GM18502 (cell line): ENCODE measurements at regions not wholly inside any gene's neighbourhood (a gene's known extent, or its start where the extent isn't known, plus 50 kb on each side); places are given as distances from the start of the nearest gene placed in this dataset.

ENCODE experiments used
- ATAC-seq: cut with Tn5 transposase; IDR thresholded peaks from one replicate; pipeline ENCODE4 v1.9.1; 2021; ENCODE audit warnings: mild to moderate bottlenecking; ENCODE audit not compliant: unreplicated experiment, poor library complexity

DNA sequence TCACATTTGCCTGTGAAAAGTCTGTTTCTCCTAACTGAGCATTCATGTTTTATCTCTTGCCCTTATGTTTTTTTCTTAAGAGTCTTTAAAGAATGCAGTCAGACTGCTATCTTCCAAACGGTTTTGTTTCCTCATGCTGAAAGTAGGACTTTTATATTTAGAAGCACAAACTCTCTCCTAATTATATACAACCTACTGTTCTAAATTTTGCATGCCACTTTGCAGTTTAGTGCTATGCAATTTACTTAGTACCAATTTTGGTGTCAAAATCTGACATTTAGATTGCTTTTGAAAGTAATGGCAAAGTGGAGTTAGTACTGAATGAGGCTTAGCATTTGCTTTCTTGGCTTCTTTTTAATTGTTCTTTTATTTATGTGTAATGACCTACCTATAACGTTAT is 55.1 kb upstream of the PCDH20 start:
- ATAC-seq, result no peak

DNA sequence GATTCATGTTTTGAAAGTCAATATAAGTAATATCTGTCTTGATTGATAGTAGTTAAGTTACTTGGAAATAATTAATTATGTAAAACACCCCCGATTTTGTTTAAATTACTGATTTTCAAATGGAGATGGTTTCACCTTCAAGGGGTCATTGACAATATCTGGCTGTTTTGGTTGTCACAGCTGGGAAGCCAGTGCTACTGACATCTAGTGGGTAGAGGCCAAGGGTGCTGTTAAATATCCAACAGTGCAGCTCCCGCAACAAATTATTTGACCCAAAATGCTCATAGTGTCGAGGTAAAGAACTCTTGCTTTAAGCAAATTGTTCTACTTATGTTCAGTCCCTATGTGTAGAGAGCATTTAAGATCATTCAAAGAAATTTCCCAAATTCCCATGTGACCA is 50.6 kb upstream of the PCDH20 start:
- ATAC-seq, result no peak
